ENCODE measurements at regions not wholly inside any gene's neighbourhood (a gene's known extent, or its start where the extent isn't known, plus 50 kb on each side); places are given as distances from the start of the nearest gene placed in this dataset.

DNA sequence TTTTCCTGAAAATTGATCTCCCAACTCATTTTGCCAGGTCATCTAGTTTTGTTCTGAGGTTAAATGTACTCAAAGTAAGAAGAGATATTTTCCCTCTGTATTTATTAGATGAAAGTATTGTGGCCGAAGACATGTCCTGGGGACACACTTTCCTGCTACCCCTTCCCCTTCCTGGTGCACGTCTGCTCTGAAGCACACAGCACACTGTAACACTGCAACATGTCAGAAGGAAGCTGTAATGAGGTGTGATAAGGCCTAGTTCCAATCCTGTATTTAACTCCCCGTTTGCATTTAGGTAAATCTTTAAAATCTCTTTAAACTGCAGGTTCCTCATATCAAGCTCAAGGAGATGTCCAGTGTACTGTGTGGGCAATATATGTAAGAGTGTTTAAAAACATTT is 99.4 kb downstream of the HDGFL1 start:
- TF ChIP-seq, protein P1, sequence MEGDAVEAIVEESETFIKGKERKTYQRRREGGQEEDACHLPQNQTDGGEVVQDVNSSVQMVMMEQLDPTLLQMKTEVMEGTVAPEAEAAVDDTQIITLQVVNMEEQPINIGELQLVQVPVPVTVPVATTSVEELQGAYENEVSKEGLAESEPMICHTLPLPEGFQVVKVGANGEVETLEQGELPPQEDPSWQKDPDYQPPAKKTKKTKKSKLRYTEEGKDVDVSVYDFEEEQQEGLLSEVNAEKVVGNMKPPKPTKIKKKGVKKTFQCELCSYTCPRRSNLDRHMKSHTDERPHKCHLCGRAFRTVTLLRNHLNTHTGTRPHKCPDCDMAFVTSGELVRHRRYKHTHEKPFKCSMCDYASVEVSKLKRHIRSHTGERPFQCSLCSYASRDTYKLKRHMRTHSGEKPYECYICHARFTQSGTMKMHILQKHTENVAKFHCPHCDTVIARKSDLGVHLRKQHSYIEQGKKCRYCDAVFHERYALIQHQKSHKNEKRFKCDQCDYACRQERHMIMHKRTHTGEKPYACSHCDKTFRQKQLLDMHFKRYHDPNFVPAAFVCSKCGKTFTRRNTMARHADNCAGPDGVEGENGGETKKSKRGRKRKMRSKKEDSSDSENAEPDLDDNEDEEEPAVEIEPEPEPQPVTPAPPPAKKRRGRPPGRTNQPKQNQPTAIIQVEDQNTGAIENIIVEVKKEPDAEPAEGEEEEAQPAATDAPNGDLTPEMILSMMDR (IDR thresholded peaks at IDR 0.05) = no peak
- TF ChIP-seq EZH2 (IDR thresholded peaks at IDR 0.05) = no peak

All from neural progenitor cell (in vitro differentiated cells).